CD14-positive monocyte (primary cell): ENCODE measurements at regions not wholly inside any gene's neighbourhood (a gene's known extent, or its start where the extent isn't known, plus 50 kb on each side); places are given as distances from the start of the nearest gene placed in this dataset.

Experiments used
- DNase-seq, 3 donors: peaks; one replicate each; pipeline ENCODE4 v3.0.0-alpha.2; 2011 to 2022
- H2AFZ ChIP-seq: 2 replicates; pipeline ENCODE4 v1.6.0; 2012; ENCODE audit warnings: mild to moderate bottlenecking, low read depth, low read length, inconsistent platforms; ENCODE audit not compliant: insufficient read depth, poor library complexity, severe bottlenecking
- H3K27ac ChIP-seq, 2 donors: 1 replicate in 1 of 2; 2 replicates in 1 of 2; pipeline ENCODE4 v1.5.1; 2012 to 2013; ENCODE audit warnings: low read length in 2 of 2, control low read depth in 1 of 2, inconsistent platforms in 1 of 2, low read depth in 1 of 2, mild to moderate bottlenecking in 1 of 2
- H3K27me3 ChIP-seq, 2 donors: one replicate each; pipeline versions ENCODE4 v1.6.0 to v1.6.1; 2011 to 2013; ENCODE audit warnings: low read length in 2 of 2; ENCODE audit not compliant: control insufficient read depth in 2 of 2, insufficient read depth in 2 of 2
- H3K36me3 ChIP-seq, 2 donors: replicated peaks in 1 of 2; 1 replicate in 1 of 2; 2 replicates in 1 of 2; pipeline versions ENCODE4 v1.5.1 to v1.6.1; 2012 to 2013; ENCODE audit warnings: low read length in 2 of 2, control low read depth in 1 of 2, inconsistent platforms in 1 of 2, mild to moderate bottlenecking in 1 of 2; ENCODE audit not compliant: insufficient read depth in 2 of 2, control insufficient read depth in 1 of 2
- H3K4me1 ChIP-seq, 2 donors: 1 replicate in 1 of 2; 2 replicates in 1 of 2; pipeline versions ENCODE4 v1.5.1 to v1.6.1; 2012 to 2013; ENCODE audit warnings: low read length in 2 of 2, control low read depth in 1 of 2, inconsistent platforms in 1 of 2, mild to moderate bottlenecking in 1 of 2, moderate library complexity in 1 of 2; ENCODE audit not compliant: insufficient read depth in 2 of 2, control insufficient read depth in 1 of 2
- H3K4me2 ChIP-seq: replicated peaks from 2 replicates; pipeline ENCODE3; 2012; ENCODE audit warnings: low read length, moderate library complexity, mild to moderate bottlenecking; ENCODE audit not compliant: poor library complexity, severe bottlenecking; ENCODE audit errors: extremely low read depth
- H3K4me3 ChIP-seq, 3 experiments: fragments of 200-600 bp in 1 of 3; sonication (generic) in 1 of 3; replicated peaks in 1 of 3; 1 replicate in 2 of 3; 2 replicates in 1 of 3; pipeline ENCODE4 v1.5.1; 2011 to 2013; ENCODE audit warnings: low read length in 3 of 3, mild to moderate bottlenecking in 3 of 3, control low read depth in 2 of 3, low read depth in 2 of 3, inconsistent platforms in 1 of 3, moderate library complexity in 1 of 3
- H3K79me2 ChIP-seq: 2 replicates; pipeline ENCODE4 v1.6.0; 2012; ENCODE audit warnings: mild to moderate bottlenecking, control low read depth, inconsistent platforms, low read length, moderate library complexity; ENCODE audit not compliant: insufficient read depth
- H3K9ac ChIP-seq: 2 replicates; pipeline ENCODE4 v1.6.0; 2017; ENCODE audit warnings: low read length, mild to moderate bottlenecking; ENCODE audit not compliant: insufficient read depth, poor library complexity, severe bottlenecking
- H3K9me3 ChIP-seq, 2 donors: replicated peaks in 1 of 2; 1 replicate in 1 of 2; 2 replicates in 1 of 2; pipeline versions ENCODE4 v1.5.1 to v1.6.1; 2012 to 2013; ENCODE audit warnings: low read length in 2 of 2, control low read depth in 1 of 2; ENCODE audit not compliant: control insufficient read depth in 1 of 2, insufficient read depth in 1 of 2
- H4K20me1 ChIP-seq: 2 replicates; pipeline ENCODE4 v1.6.0; 2012; ENCODE audit warnings: mild to moderate bottlenecking, low read length, control low read depth, moderate library complexity; ENCODE audit not compliant: insufficient read depth
- H3K27ac Mint-ChIP-seq, 7 donors: one replicate each; pipeline ENCODE4 v1.8.0; 2020; ENCODE audit warnings: mild to moderate bottlenecking in 7 of 7, mixed read lengths in 7 of 7, moderate library complexity in 6 of 7, inconsistent platforms in 2 of 7
- H3K27me3 Mint-ChIP-seq, 3 donors: one replicate each; pipeline ENCODE4 v1.8.0; 2021 to 2022; ENCODE audit warnings: low read depth in 3 of 3, mild to moderate bottlenecking in 3 of 3, mixed read lengths in 3 of 3, moderate library complexity in 3 of 3, inconsistent platforms in 1 of 3
- H3K36me3 Mint-ChIP-seq, 2 donors: one replicate each; pipeline ENCODE4 v1.8.0; 2020; ENCODE audit warnings: mixed read lengths in 2 of 2, inconsistent platforms in 1 of 2, mild to moderate bottlenecking in 1 of 2
- H3K4me1 Mint-ChIP-seq: one replicate; pipeline ENCODE4 v1.8.0; 2020; ENCODE audit warnings: mild to moderate bottlenecking, mixed read lengths
- H3K4me3 Mint-ChIP-seq, 2 donors: one replicate each; pipeline ENCODE4 v1.8.0; 2020; ENCODE audit warnings: mild to moderate bottlenecking in 2 of 2, mixed read lengths in 2 of 2, moderate library complexity in 1 of 2
- H3K9me3 Mint-ChIP-seq, 7 donors: one replicate each; pipeline ENCODE4 v1.8.0; 2020 to 2022; ENCODE audit warnings: mixed read lengths in 7 of 7, mild to moderate bottlenecking in 6 of 7, moderate library complexity in 6 of 7, inconsistent platforms in 2 of 7
- whole genome bisulfite sequencing: methylation state at CpG from one replicate; pipeline ENCODE4 v1.1.5; 2013; ENCODE audit warnings: missing lambda C conversion rate; ENCODE audit not compliant: insufficient coverage; 5-methylcytosine and 5-hydroxymethylcytosine counted together
- intact Hi-C, 2 donors: fragments of 100-400 bp; cut with micrococcal nuclease; formaldehyde crosslinking; loops; one replicate each; pipeline versions ENCODE4 v1.15.0 to v1.15.1; 2023
- TF ChIP-seq, protein P1 (sequence below): fragments of 200-600 bp; IDR thresholded peaks from one replicate; pipeline ENCODE4 v1.8.0; 2022; ENCODE audit warnings: antibody characterized with exemption, mild to moderate bottlenecking

GRCh38 chr1:170819781-170820180 is 115.6 kb upstream of the MROH9 start:
- Histone ChIP-seq H3K9me3 (no peaks in the 10 kb centered on the region), H4K20me1 (no peaks in the 10 kb centered on the region), H3K27ac (no peak overlapping the region), H3K9ac (no peak overlapping the region), H3K36me3 (no peaks in the 10 kb centered on the region), H3K4me3 (no peak overlapping the region), H3K27me3 (no peaks in the 10 kb centered on the region), H3K4me2 (no peak overlapping the region), H3K4me1 (no peaks in the 10 kb centered on the region), H2AFZ (no peak overlapping the region), H3K79me2 (no peaks in the 10 kb centered on the region)
- H3K27ac Mint-ChIP-seq: no peak overlapping the region
- intact Hi-C loops: no loop called here
- no CpG with 5 or more reads among the region's 2 CpGs for WGBS
- TF ChIP-seq, protein P1, sequence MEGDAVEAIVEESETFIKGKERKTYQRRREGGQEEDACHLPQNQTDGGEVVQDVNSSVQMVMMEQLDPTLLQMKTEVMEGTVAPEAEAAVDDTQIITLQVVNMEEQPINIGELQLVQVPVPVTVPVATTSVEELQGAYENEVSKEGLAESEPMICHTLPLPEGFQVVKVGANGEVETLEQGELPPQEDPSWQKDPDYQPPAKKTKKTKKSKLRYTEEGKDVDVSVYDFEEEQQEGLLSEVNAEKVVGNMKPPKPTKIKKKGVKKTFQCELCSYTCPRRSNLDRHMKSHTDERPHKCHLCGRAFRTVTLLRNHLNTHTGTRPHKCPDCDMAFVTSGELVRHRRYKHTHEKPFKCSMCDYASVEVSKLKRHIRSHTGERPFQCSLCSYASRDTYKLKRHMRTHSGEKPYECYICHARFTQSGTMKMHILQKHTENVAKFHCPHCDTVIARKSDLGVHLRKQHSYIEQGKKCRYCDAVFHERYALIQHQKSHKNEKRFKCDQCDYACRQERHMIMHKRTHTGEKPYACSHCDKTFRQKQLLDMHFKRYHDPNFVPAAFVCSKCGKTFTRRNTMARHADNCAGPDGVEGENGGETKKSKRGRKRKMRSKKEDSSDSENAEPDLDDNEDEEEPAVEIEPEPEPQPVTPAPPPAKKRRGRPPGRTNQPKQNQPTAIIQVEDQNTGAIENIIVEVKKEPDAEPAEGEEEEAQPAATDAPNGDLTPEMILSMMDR: no peak
- H3K4me3 Mint-ChIP-seq: no peak overlapping the region
- H3K27me3 Mint-ChIP-seq: peaks cover 0 to 2% (median 0%) of the 10 kb centered on the region in 3 donors
- H3K9me3 Mint-ChIP-seq: peaks cover 0 to 12% (median 3%) of the 10 kb centered on the region in 7 donors
- H3K36me3 Mint-ChIP-seq: no peaks in the 10 kb centered on the region
- DNase-seq: no peak
- no peaks in the 10 kb centered on the region for H3K4me1 Mint-ChIP-seq

- Mint-ChIP-seq H3K4me3 (no peak overlapping the region), H3K4me1 (no peaks in the 10 kb centered on the region), H3K27me3 (peaks cover 0 to 3% (median 0%) of the 10 kb centered on the region in 3 donors), H3K9me3 (peaks cover 0 to 3% (median 2%) of the 10 kb centered on the region in 7 donors), H3K27ac (no peak overlapping the region), H3K36me3 (no peaks in the 10 kb centered on the region)
- Histone ChIP-seq H3K79me2 (no peaks in the 10 kb centered on the region), H3K9me3 (no peaks in the 10 kb centered on the region), H3K4me2 (no peak overlapping the region), H3K27me3 (no peaks in the 10 kb centered on the region), H3K4me3 (no peak overlapping the region), H4K20me1 (no peaks in the 10 kb centered on the region), H3K36me3 (no peaks in the 10 kb centered on the region), H3K9ac (no peak overlapping the region), H2AFZ (no peak overlapping the region), H3K27ac (no peak overlapping the region), H3K4me1 (no peaks in the 10 kb centered on the region)
- 95% methylated on average over 2 of the region's 2 CpGs for WGBS
- intact Hi-C loops: no loop called here
- TF ChIP-seq, protein P1: no peak
- DNase-seq: no peak
These were observed 112.2 kb upstream of the MROH9 start for GRCh38 chr1:170823120-170823519.
